CMK (cell line): ENCODE measurements at regions not wholly inside any gene's neighbourhood (a gene's known extent, or its start where the extent isn't known, plus 50 kb on each side); places are given as distances from the start of the nearest gene placed in this dataset.

ENCODE experiments used
- DNase-seq: peaks from one replicate; pipeline ENCODE4 v3.0.0-alpha.2; 2010; ENCODE audit warnings: low read depth

DNA sequence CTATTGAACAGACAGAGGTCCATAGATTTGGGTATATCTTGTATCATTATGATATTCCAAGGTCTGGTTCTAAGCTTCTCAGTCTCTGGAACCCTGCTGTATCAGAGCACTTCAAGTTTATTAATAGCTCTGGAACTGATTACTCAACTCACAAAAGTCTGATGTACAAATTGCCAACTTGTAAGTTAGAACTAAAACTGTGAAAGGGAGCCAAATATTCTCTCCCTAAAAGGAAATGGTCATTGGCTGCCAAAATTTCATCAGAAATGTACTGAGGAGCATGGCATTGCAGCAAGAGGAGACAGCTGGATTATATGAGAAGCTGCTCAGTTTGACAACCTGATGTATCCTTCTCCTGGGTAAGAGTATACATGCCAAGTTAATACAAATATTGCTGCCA lies 828.8 kb upstream of the SEL1L start:
- no peak for DNase-seq

DNA sequence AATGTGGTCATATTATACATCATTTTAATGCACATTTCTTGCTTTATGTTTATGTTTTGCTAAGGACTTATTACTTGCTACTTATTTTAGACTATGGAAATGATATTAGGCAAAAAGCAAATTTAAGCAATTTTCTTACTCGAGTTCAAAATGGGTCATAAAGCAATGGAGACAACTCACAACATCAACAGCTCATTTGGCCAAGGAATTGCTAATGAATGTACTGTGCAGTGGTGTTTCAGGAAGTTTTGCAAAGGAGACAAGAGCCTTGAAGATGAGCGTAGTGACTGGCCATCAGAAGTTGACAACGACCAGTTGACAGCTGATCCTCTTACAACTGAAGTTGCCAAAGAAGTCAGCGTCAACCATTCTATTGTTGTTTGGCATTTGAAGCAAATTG lies 831.8 kb upstream of the SEL1L start:
- DNase-seq = no peak

DNA sequence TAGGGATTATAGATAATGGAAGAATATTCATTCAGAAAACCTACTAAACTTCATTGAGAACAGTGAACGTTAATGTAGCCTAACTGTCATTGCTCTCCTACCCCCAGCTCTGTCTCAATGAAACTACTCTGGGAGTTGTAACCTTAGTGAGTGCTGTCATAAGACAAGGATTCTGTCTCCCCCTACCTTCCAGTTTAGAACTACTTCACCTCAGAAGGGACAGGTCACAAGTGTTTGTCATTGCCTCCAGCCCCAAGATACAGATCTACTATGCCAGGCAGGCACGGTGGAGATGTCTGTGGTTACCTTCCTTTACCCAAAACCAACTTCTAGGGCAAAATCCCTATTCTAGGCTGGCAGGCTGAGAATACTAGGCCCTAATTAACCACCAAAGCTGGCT lies 833.1 kb upstream of the SEL1L start:
- DNase-seq = no peak

DNA sequence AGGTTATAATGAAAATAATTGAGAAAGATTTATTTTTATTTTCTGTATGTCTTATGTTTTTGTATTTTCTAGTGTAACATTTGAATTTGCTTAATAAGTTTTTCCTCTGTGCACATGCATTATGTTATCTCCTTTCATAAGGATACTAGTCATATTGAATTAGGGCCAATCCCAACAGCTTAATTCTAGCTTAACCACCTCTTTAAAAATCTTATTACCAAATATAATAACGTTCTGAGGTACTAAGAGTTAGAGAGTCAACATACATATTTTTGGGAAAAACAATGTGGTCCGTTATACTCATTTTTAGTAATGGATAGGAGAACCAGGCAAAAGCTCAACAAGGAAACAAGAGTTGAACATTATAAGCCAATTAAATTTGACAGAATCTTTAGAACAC lies 845.6 kb upstream of the SEL1L start:
- no peak for DNase-seq

DNA sequence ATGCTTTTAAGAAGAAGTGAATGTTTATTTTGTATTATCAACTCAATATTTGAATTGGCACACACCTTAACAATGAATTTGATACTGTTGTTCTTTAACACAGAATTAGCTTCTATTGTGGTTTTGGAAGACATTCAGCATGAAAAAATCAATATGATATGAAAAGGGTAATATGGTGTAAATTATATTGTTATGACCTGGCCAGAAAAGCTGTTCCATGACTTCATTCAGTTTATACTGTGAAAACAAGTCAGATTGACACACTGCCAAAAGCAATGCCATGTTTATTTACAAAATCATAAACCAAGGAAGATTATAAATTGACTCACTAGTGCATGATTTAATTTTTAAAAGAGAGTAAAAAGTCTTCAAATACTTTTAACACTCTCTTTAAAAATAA lies 851.4 kb upstream of the SEL1L start:
- DNase-seq = no peak

DNA sequence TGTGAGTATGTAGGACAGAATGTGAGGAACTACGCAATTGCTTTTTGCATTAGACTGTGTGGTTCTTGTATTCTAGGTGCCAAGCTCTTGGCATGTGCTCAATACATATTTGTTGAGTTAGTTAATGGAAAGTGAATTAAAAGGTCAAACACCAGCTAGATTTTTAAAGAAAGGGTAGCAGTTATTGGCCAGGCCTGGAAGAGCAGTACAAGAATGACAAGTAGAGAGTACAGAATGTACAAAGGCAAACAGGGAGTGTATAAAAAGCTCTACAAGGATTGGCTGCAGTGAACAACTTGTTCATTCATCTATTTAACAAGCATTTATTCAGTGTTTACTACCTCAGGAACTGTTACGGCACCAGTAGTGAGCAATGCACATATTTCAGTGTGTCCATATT lies 854.0 kb upstream of the SEL1L start:
- no peak for DNase-seq

DNA sequence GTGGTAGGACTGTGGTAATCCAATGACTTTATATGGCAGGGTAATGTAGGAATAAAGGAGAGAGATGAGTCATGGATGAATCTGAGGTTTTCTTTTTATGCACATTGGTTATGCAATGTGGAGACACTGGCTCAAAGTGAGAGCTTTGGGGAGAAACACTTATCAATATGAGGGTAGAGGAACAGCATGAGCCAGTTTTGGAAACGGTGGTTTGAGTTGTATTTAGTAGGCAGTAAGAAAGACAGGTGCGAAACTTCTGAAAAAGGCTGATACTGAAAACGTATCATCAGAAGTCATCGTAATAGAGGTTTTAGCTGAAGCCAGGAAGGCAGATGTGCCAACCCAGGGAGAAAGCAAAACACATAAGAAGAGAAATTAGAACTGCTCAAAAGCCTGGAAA lies 854.8 kb upstream of the SEL1L start:
- no peak for DNase-seq

DNA sequence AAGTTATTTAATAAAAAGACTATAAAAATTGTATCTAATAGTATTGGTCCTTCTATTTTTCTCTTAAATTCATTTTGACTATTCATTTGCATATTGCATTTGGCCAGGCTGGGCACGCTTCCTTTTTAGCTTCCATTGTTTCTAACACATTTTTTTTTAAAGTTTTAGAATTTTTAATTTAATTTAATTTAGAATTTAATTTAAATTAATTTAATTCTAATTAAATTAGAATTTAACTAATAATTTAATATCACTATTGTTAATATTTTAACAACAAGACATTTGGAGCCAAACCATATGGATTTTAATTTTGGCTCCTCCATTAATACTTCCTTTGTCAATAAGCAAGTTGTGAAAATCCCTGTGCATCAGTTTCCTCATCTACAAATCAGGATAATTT lies 856.9 kb upstream of the SEL1L start:
- no peak for DNase-seq

DNA sequence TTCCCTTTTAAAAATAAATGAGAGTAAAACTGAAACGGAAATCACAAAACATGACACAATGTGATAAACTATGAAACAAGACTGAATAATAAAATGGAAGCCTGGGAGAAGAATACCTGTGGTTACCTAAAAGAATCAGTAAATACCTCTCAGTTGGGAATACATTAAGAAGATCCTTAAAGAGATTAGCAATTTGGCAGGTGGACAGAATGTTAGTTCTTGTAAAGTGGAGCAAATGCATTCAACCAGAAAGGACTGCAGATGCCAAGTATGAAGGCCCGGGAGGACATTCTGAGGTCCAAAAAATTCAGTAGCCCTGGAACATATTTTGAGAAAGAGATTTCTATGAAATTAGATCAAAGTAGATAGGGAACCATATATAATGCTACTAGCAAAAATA lies 861.3 kb upstream of the SEL1L start:
- no peak for DNase-seq

DNA sequence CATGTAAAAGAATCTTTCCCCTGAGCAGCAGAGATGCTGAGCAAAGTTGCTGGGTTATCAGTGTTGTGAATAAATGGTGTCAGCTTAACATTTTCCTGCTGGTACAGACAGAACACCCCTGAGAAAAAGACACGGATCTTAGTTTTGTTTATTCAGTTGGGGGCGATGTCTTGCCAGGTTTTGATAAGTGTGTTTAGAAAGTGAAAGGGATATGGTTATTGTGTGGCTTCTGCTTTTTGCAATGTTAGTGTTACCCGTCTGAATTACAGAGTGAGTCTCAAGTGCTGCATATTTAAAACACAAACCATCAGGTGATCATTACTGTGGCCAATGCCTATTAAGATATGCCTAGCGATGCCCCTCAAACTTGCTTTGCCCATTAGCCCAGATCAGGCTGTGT lies 864.6 kb upstream of the SEL1L start:
- no peak for DNase-seq

DNA sequence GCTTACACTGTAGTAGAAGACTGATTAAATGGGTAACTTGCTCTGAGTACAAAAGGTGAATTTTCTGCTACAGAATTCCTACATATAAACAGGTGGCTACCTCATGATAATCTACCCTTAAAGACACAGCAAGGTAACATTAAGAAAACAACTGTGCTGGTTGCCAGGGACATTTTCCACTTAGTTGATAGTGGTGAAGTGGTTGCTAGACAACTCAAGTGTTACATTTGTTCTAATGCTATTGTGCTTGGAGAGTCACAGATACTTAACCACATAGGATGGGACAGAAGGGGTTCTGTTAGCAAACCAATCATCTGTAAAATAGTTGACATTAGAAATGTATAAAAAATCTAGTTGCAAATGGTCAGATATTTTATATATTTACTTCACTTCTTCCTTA lies 870.3 kb upstream of the SEL1L start:
- no peak for DNase-seq

DNA sequence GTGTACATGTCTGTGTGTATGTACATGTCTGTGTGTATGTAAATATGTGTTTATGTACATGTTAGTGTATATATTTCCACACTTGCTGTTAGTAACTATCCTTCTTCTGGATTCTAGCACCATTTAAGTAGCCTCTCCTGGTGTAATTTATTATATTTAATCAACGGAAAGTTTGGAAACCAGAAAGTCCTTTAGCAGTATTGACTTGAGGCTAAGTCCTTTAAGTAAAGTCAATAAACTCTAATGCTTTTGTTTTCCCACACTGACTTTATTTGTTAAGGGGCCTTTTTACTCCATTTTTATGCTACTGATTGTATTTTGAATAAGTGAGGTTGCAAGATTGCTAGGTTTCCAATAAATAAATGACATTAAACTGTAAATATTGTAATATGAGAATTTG lies 876.4 kb upstream of the SEL1L start:
- DNase-seq = no peak

DNA sequence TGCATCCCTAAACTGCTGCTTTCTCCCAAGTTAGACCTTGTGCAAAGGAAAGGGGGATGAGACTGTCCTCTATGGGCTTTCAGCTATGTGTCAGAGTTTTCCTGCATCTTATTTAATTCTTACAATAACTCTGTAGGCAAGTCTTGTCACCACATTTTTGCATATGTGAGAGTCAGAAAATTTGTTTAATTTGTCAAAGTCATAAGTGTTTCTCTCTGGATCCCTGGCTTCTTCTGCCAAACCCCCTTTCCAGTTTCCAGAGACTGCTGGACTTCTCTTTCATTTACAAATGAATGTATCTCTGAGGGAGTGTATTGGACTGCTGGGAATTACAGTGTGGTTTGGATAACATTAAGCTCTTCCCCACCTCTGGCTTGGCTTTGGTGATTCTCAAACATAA lies 877.6 kb upstream of the SEL1L start:
- no peak for DNase-seq

DNA sequence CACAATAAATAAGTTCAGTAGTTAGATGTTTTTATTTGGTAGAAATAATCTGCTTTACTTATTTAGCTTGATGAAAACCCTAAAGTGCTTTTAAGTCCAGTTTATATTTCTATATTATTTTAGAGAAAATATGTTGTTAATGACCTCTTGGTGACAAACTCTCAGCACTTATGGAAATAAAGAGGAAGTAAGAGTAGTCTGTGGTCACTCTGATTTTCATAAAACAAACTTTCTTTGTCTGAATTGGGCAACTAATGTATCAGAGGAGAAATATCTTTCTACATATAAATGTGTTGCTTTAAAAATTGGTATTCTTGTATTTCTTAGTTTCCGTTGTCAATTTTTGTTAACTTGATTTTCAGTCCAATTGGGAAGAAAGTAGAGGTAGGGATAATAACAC lies 878.9 kb upstream of the SEL1L start:
- no peak for DNase-seq

DNA sequence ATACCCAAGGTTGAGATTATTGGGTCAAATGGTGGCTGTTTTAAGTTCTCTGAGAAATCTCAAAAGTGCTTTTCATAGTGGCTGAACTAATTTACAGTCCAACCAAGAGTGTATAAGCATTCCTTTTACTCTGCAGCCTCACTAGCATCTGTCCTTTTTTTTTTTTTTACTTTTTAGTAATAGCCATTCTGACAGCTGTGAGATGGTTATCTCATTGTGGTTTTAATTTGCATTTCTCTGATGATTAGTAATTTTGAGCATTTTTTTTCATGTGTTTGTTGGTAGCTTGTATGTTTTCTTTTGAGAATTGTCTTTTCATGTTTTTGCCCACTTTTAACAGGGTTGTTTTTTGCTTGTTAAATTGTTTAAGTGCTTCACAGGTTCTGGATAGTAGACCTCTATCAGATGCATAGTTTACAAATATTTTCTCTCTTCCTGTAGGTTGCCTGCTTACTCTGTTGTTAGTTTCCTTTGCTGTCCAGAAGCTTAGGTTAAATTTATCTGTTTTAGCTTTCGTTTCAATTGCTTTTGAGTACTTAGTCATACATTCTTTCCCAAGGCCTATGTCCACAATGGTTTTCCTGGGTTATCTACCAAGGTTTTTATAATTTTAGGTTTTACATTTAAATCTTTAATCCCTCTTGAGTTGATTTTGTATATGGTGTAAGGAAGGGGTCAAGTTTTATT lies 881.3 kb upstream of the SEL1L start:
- DNase-seq = no peak

DNA sequence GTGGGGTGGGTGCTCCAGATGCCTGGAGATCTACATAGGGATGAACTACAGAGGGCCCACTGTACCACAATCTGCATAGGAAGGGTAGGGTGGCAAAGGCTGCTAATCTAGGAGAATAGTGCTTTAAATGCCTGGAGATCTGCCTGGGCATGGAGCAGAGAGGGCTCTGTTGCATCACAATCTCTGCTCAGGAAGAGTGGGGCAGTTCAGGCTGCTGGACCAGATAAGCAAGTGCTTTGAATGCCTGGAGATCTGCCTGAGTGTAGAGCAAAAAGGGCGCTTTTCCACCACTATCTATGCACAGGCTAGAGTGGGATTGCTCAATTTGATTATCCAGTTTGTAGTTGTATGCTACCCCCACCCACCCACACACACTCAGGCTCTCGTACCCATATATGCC lies 886.3 kb upstream of the SEL1L start:
- no peak for DNase-seq

DNA sequence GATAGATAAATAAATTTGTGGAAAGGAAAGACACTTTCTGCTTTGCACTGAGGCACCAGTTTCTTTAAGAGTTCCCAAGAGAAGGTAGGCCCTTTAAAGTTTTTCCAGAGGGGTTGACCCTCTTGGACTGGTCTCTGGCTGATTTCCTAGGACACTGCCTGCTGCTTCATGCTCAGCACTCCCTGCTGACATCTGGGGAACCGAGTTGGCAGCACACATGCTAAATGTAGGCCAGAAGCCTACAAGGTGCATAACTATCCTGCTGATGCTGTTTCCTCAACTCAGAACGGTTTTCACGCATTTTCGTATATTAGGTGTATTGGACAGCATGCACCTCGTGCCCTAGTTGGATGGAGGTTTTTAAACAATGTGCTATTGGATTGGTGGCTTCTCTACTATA lies 887.2 kb upstream of the SEL1L start:
- DNase-seq = no peak

DNA sequence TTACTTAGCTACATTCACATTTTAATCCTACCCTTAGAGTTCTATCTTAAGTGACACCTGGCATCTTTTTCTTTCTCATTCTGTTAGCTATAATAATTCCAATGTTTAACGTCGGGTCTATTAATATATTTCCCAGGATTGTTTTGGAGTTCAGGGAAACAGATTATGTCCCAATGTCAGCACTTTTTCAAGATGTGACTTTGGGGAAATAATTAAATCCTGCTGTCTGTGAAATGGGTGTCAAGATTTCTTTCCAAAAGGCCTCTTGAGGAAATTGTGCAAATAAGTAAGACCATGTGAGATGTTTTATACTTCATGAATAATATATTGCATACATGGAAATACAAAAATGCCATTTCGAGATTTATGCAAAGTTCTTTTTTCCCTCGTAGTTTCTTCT lies 887.6 kb upstream of the SEL1L start:
- no peak for DNase-seq

DNA sequence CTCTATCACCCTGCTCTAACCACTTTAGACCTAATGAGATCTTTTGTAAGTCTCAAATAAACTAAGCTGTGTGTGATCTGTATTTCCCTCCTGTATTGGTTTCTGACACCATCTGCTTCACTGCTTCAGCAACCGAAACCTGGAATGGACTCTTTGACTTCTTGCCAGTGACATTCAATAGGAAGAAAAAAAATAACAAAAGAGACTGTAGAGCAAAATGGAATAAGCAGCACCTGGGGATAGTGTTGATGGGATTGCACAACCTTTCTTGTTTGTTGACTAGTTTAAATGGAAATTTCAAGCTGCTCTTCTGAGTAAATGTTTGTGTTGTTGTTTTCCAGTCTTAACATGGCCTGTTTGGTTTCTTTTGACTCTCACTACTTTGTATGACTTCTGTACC lies 888.6 kb upstream of the SEL1L start:
- no peak for DNase-seq

DNA sequence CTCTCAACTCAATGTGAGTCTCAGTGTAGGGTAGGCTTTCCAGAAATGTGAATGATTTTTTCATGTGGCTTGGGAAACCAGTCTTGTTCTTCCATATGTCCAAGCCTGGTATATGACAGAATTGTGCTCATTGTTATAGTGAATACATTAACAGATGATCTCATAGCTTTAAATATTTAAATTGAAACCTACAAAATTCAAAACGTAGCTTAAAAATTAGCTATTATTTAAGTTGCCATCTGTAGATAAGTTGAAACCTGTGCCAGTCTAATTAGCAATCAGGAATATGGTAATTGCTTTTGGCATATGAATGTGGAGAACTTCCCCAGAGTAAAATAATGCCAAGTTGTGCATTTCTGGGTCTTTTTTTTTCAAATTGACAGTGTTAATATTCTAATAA lies 891.6 kb upstream of the SEL1L start:
- no peak for DNase-seq

DNA sequence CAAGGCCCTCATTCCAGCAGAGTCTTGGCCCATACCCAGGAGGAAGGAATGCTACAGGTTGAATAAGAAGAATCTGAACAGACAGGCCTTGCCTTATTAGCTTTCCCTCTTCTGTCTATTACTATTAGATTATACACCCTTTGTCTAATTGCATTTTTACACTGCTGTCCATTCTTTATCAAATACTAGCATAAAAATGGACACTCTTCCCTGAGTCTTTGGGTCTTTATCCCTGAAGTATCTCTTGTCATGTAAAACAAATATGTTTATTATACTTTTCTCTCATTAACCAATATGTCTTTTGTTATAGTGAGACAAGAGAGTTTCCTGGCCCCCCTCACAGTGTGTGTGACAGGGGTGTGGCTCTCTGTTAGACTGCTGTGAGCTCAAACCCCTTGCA lies 897.4 kb upstream of the SEL1L start:
- DNase-seq = no peak

DNA sequence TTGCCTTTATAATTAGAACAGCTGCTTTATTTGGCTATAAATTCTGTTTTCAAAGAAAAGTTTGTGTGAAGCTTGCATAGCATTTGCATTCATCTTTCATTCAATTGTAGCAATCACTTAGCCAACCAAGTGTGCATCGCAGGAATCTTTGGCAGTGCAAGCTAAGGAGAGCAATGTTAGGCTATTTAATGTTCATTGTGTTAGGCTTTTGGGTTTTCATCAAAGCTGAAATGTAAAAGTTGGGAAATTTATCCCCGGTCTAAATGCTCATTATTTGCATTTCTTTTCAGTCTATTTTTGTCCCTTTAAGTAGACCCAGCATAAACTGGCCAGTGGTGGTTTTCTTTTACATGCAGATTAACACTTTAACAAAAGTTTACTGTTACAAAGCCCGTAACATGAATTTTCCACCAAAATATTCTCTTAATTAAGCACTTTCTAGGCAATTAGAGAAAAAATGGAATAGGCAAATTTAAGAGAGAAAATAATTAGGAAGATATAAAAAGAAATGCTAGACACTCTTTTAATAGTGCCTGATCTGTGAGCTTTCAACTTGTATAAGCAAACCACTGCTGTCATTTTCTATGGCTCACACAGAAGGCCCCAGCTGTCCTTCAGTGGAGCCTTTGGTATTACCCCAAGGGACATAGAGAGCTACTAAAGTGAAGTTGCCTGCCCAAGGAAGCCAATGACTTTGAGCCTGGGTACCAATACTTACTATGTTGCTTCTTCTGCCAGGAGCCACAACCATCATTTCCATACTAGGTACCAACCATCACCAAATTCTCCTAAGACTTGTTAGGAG lies 898.9 kb upstream of the SEL1L start:
- no peak for DNase-seq

DNA sequence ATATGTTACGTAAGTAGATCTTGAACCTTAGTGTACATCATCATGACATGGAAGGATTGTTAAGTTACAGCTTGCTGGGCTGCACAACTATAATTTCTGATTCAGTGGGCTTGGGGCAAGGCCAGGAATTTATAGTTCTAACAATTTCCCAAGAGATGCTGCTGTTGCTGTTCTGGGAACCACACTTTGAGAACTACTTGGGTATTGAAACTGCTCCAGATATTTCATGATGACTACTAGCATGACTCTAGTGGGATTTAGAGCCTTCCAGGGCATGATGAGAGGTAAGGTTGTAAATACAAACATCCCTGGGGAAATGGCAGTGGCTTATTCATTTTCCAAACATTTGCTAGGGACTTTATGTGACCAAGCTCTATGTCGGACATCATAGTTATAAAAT lies 904.8 kb upstream of the SEL1L start:
- no peak for DNase-seq

DNA sequence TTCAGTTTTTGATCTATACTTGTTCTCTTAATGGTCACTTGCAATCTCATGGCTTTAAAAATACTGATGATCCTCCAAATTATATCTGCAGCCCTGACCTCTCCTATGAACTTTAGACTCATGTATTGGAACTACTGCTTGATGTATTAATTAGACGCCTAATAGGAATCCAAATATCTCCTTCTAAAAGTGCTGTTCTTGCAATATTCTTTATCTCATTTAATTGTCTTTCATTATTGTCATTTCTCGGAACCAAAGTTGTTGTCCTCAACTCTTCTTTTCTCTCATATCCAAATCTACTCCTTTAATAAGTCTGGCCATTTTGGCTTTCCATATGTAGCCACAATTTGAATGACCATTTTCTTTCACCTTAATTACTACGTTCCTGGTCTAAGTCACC lies 907.6 kb upstream of the SEL1L start:
- DNase-seq = no peak
